Nephron (organoid): ENCODE measurements at regions not wholly inside any gene's neighbourhood (a gene's known extent, or its start where the extent isn't known, plus 50 kb on each side); places are given as distances from the start of the nearest gene placed in this dataset.

Experiments used
- H3K27ac Mint-ChIP-seq, 3 experiments: 2 replicates each; pipeline ENCODE4 v1.8.0; 2020; ENCODE audit warnings: mixed read lengths in 3 of 3, mild to moderate bottlenecking in 2 of 3, moderate library complexity in 1 of 3
- H3K27me3 Mint-ChIP-seq: 2 replicates; pipeline ENCODE4 v1.8.0; 2021; ENCODE audit warnings: low read depth, mild to moderate bottlenecking, moderate library complexity, mixed read lengths
- H3K36me3 Mint-ChIP-seq: 2 replicates; pipeline ENCODE4 v1.8.0; 2020; ENCODE audit warnings: low read depth, mixed read lengths
- H3K4me1 Mint-ChIP-seq: 2 replicates; pipeline ENCODE4 v1.8.0; 2020; ENCODE audit warnings: mixed read lengths
- H3K4me3 Mint-ChIP-seq, 3 experiments: 2 replicates each; pipeline ENCODE4 v1.8.0; 2020; ENCODE audit warnings: mild to moderate bottlenecking in 3 of 3, mixed read lengths in 3 of 3, moderate library complexity in 2 of 3
- H3K9me3 Mint-ChIP-seq: 2 replicates; pipeline ENCODE4 v1.8.0; 2020; ENCODE audit warnings: mixed read lengths
- CTCF ChIP-seq, 3 experiments: fragments of 200-600 bp; sonication (generic); IDR thresholded peaks; one replicate each; pipeline ENCODE4 v1.5.0; 2021; ENCODE audit warnings: antibody characterized with exemption in 3 of 3; ENCODE audit not compliant: unreplicated experiment in 3 of 3

- Mint-ChIP-seq H3K27me3 (peaks cover 27% of the 10 kb centered on the region), H3K9me3 (no peaks in the 10 kb centered on the region), H3K36me3 (no peaks in the 10 kb centered on the region), H3K4me1 (no peaks in the 10 kb centered on the region), H3K4me3 (no peak overlapping the region), H3K27ac (no peak overlapping the region)
- no peak for TF ChIP-seq CTCF (IDR thresholded peaks at IDR 0.05; ENCODE audit: unreplicated experiment in 3 of 3)
Measured at GRCh38 chr19:31545777-31546176, 196.5 kb upstream of the TSHZ3 start.

- H3K27me3 Mint-ChIP-seq: peaks cover 27% of the 10 kb centered on the region
- H3K27ac Mint-ChIP-seq: no peak overlapping the region
- no peak for TF ChIP-seq CTCF (IDR thresholded peaks at IDR 0.05; ENCODE audit: unreplicated experiment in 3 of 3)
- no peaks in the 10 kb centered on the region for H3K36me3 Mint-ChIP-seq
- no peaks in the 10 kb centered on the region for H3K9me3 Mint-ChIP-seq
- H3K4me1 Mint-ChIP-seq: no peaks in the 10 kb centered on the region
- H3K4me3 Mint-ChIP-seq: no peak overlapping the region
Measured at GRCh38 chr19:31546205-31546960, 197.1 kb upstream of the TSHZ3 start.

GRCh38 chr19:31548941-31549340 lies 199.7 kb upstream of the TSHZ3 start:
- no peaks in the 10 kb centered on the region for H3K36me3 Mint-ChIP-seq
- H3K27ac Mint-ChIP-seq: no peak overlapping the region
- no peaks in the 10 kb centered on the region for H3K9me3 Mint-ChIP-seq
- peaks cover 38% of the 10 kb centered on the region for H3K27me3 Mint-ChIP-seq
- H3K4me1 Mint-ChIP-seq: no peaks in the 10 kb centered on the region
- TF ChIP-seq CTCF (IDR thresholded peaks at IDR 0.05; ENCODE audit: unreplicated experiment in 3 of 3): peak; percentile 24 to 45 (median 26)
- H3K4me3 Mint-ChIP-seq: no peak overlapping the region

GRCh38 chr19:31553112-31553845 lies 204.0 kb upstream of the TSHZ3 start:
- peaks cover 4% of the 10 kb centered on the region for H3K4me1 Mint-ChIP-seq
- no peak overlapping the region for H3K27ac Mint-ChIP-seq
- TF ChIP-seq CTCF (IDR thresholded peaks at IDR 0.05; ENCODE audit: unreplicated experiment in 3 of 3): no peak
- peaks cover 39% of the 10 kb centered on the region for H3K27me3 Mint-ChIP-seq
- no peaks in the 10 kb centered on the region for H3K36me3 Mint-ChIP-seq
- H3K9me3 Mint-ChIP-seq: peaks cover 3% of the 10 kb centered on the region
- no peak overlapping the region for H3K4me3 Mint-ChIP-seq

- H3K4me1 Mint-ChIP-seq: peaks cover 4% of the 10 kb centered on the region
Measured at GRCh38 chr19:31553846-31554215, 204.6 kb upstream of the TSHZ3 start.

More at GRCh38 chr19:31553846-31554215, 204.6 kb upstream of the TSHZ3 start:
- H3K4me3 Mint-ChIP-seq: no peak overlapping the region
- no peak overlapping the region for H3K27ac Mint-ChIP-seq
- peaks cover 6% of the 10 kb centered on the region for H3K9me3 Mint-ChIP-seq
- no peak for TF ChIP-seq CTCF (IDR thresholded peaks at IDR 0.05; ENCODE audit: unreplicated experiment in 3 of 3)
- H3K36me3 Mint-ChIP-seq: no peaks in the 10 kb centered on the region
- peaks cover 40% of the 10 kb centered on the region for H3K27me3 Mint-ChIP-seq
